D721Med (cell line): ENCODE measurements at regions not wholly inside any gene's neighbourhood (a gene's known extent, or its start where the extent isn't known, plus 50 kb on each side); places are given as distances from the start of the nearest gene placed in this dataset.

ENCODE experiments used
- DNase-seq: peaks from one replicate; pipeline ENCODE4 v3.0.0; 2011; ENCODE audit warnings: low spot score; ENCODE audit not compliant: insufficient read length
- FAIRE-seq: peaks from 2 replicates; lab custom pipeline; 2011; peaks lifted over from hg19 to GRCh38; lab: Jason Lieb, UNC
- TF ChIP-seq, protein P1 (sequence below): IDR thresholded peaks from 2 replicates; pipeline ENCODE4 v1.5.1; 2012; ENCODE audit warnings: mild to moderate bottlenecking, control low read depth; ENCODE audit not compliant: insufficient read depth; ENCODE audit errors: missing control alignments

DNA sequence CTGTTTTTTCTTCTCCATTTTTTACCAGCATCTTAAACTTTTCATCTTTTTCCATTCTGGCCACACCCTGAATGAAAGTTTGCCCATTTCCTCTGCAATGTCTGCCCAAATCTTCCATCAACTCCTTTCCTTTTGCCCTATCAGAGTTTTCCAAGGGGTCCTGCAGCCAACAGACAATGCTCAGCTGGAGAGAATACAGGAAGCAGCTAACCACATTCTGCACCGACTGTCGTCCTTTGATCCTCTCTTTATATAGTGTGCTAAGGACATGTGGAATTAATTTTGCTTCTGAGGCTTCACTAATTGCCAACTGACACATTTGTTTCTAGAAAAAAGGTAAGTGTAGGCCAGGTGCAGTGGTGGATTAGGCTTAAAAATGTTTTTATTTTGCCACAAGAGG, 50.5 kb upstream of the DLX2 start:
- no peak for FAIRE-seq
- TF ChIP-seq, protein P1, sequence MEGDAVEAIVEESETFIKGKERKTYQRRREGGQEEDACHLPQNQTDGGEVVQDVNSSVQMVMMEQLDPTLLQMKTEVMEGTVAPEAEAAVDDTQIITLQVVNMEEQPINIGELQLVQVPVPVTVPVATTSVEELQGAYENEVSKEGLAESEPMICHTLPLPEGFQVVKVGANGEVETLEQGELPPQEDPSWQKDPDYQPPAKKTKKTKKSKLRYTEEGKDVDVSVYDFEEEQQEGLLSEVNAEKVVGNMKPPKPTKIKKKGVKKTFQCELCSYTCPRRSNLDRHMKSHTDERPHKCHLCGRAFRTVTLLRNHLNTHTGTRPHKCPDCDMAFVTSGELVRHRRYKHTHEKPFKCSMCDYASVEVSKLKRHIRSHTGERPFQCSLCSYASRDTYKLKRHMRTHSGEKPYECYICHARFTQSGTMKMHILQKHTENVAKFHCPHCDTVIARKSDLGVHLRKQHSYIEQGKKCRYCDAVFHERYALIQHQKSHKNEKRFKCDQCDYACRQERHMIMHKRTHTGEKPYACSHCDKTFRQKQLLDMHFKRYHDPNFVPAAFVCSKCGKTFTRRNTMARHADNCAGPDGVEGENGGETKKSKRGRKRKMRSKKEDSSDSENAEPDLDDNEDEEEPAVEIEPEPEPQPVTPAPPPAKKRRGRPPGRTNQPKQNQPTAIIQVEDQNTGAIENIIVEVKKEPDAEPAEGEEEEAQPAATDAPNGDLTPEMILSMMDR: no peak
- DNase-seq: no peak

- no peak for DNase-seq
- no peak for FAIRE-seq
- TF ChIP-seq, protein P1: no peak
These were observed 51.1 kb upstream of the DLX2 start for GRCh38 chr2:172153757-172154156.

DNA sequence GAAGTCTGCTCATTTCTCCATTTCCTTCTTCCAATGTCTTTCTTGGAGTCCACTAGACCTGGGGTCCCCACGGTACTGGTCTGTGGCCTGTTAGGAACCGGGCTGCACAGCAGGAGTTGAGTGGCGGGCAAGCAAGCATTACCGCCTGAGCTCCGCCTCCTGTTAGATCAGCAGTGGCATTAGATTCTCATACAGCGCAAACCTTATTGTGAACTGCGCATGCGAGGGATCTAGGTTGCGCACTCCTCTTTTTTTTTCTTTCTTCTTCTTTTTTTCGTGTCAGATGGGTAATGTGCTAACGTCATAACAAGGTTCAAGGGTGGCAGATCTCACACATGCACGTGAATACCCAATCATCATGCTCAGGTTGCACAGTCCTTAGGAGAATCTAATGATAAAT, 53.1 kb upstream of the DLX2 start:
- no peak for FAIRE-seq
- no peak for DNase-seq
- TF ChIP-seq, protein P1: no peak

DNA sequence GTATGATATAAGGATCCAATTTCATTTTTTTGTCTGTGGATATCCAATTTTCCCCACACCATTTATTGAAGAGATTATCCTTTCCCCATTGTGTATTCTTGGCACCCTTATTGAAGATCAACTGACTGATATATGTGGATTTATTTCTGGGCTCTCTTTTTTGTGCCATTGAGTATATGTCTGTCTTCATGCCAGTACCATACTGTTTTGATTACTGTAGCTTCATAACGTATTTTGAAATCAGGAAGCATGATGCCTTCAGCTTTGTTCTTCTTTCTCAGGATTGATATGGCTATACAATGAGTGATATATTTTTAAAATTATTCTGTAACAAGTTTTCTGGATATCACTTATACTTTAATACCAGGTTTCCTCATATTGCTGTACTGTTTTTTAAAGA, 58.1 kb upstream of the DLX2 start:
- TF ChIP-seq, protein P1: no peak
- FAIRE-seq: no peak

GRCh38 chr2:172162225-172162733, 59.6 kb upstream of the DLX2 start:
- TF ChIP-seq, protein P1: no peak
- no peak for FAIRE-seq
- no peak for DNase-seq

More for the DNA sequence above, 58.1 kb upstream of the DLX2 start:
- DNase-seq: no peak

GRCh38 chr2:172162739-172163336, 60.1 kb upstream of the DLX2 start:
- FAIRE-seq (no peak), DNase-seq (no peak)
- TF ChIP-seq, protein P1: no peak

DNA sequence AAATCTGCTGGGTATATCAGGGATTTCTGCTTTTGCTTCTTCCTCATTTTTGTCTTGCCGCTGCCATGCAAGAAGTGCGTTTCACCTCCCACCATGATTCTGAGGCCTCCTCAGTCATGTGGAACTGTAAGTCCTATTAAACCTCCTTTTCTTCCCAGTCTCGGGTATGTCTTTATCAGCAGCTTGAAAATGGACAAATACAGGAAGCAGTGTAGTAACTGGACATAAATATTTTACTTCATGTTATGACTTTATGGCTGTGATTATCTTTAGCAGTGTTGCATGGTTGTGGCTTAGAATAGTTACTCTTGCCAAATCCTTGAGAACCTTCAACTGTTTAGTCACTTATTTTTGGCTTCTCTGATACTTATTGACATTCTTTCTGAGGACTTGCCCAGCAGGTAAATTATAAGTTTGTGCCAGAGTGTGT, 66.2 kb upstream of the DLX2 start:
- DNase-seq (no peak), FAIRE-seq (no peak)
- TF ChIP-seq, protein P1: no peak
